Uterus (tissue), 2 donors: ENCODE measurements at regions not wholly inside any gene's neighbourhood (a gene's known extent, or its start where the extent isn't known, plus 50 kb on each side); places are given as distances from the start of the nearest gene placed in this dataset.

ENCODE experiments used
- CTCF ChIP-seq, 4 experiments: fragments of 200-600 bp in 2 of 4; fragments of 450-650 bp in 2 of 4; sonication (generic) in 2 of 4; IDR thresholded peaks; one replicate each; pipeline ENCODE4 v1.5.1; 2016 to 2019; ENCODE audit warnings: antibody characterized with exemption in 4 of 4, mild to moderate bottlenecking in 2 of 4, moderate library complexity in 1 of 4
- POLR2A ChIP-seq, 2 donors: fragments of 450-650 bp; IDR thresholded peaks; one replicate each; pipeline ENCODE4 v1.6.1; 2016; ENCODE audit warnings: antibody characterized with exemption in 2 of 2, mild to moderate bottlenecking in 1 of 2, moderate library complexity in 1 of 2

DNA sequence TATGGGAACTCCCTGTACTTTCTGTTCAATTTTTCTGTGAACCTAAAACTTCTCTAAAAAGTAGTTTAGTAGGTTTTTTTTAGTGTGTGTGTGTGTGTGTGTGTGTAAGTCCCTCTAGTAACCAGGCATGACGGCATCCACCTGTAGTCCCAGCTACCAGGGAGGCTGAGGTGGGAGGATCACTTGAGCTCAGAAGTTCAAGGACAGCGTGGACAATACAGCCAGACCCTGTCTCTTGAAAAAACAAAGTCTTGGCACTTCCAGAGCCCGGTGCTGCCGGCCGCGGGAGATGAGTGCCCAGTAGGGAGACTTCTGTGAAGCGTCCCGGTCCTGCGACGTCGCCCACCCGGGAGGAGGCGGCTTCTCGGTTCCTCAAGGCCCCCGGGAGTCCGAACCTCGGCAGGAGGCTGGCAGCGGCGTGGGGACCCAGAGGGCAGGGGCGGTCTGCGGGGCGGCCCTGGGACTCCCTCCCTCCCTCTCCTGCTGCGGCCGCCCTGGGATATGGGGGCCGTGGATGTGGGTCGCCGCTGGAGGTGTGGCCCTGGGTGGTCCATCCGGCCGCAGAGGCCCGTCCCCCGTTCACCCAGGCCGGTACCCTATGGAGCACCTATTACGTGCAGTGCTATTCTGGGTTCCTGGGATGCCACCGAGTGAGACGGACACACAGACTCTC is 78.0 kb upstream of the SIRPG start:
- no peak for TF ChIP-seq CTCF (IDR thresholded peaks at IDR 0.05)
- TF ChIP-seq POLR2A (IDR thresholded peaks at IDR 0.05), result no peak
